HG03135 (cell line): ENCODE measurements at regions not wholly inside any gene's neighbourhood (a gene's known extent, or its start where the extent isn't known, plus 50 kb on each side); places are given as distances from the start of the nearest gene placed in this dataset.

Source experiments
- ATAC-seq: cut with Tn5 transposase; IDR thresholded peaks from one replicate; pipeline ENCODE4 v1.9.1; 2021; ENCODE audit warnings: mild to moderate bottlenecking, moderate library complexity; ENCODE audit not compliant: unreplicated experiment

- ATAC-seq = no peak
Measured at GRCh38 chr1:218670875-218671274, 325.7 kb downstream of the TGFB2 start.

GRCh38 chr1:218671573-218671972 is 326.4 kb downstream of the TGFB2 start:
- ATAC-seq = no peak

- ATAC-seq = no peak
Measured at GRCh38 chr1:218673170-218673569, 328.0 kb downstream of the TGFB2 start.

- ATAC-seq = no peak
Measured at GRCh38 chr1:218674280-218674773, 329.2 kb downstream of the TGFB2 start.

- ATAC-seq = no peak
Measured at GRCh38 chr1:218677026-218677425, 331.9 kb downstream of the TGFB2 start.

GRCh38 chr1:218679391-218679790 is 334.3 kb downstream of the TGFB2 start:
- no peak for ATAC-seq

- ATAC-seq = no peak
Measured at GRCh38 chr1:218679988-218680748, 335.0 kb downstream of the TGFB2 start.

- ATAC-seq = no peak
Measured at GRCh38 chr1:218683242-218683641, 338.1 kb downstream of the TGFB2 start.

- ATAC-seq = no peak
Measured at GRCh38 chr1:218686258-218686657, 341.1 kb downstream of the TGFB2 start.

- no peak for ATAC-seq
Measured at GRCh38 chr1:218686761-218687160, 341.6 kb downstream of the TGFB2 start.

- no peak for ATAC-seq
Measured at GRCh38 chr1:218692808-218693207, 347.7 kb downstream of the TGFB2 start.

GRCh38 chr1:218693599-218693998 is 348.5 kb downstream of the TGFB2 start:
- ATAC-seq = no peak

- ATAC-seq = no peak
Measured at GRCh38 chr1:218694085-218694484, 348.9 kb downstream of the TGFB2 start.

GRCh38 chr1:218694636-218695035 is 349.5 kb downstream of the TGFB2 start:
- no peak for ATAC-seq

- no peak for ATAC-seq
Measured at GRCh38 chr1:218695525-218695924, 350.4 kb downstream of the TGFB2 start.

GRCh38 chr1:218698141-218698540 is 353.0 kb downstream of the TGFB2 start:
- no peak for ATAC-seq

- ATAC-seq = no peak
Measured at GRCh38 chr1:218699421-218699820, 354.3 kb downstream of the TGFB2 start.

- no peak for ATAC-seq
Measured at GRCh38 chr1:218699865-218700264, 354.7 kb downstream of the TGFB2 start.

- ATAC-seq = no peak
Measured at GRCh38 chr1:218700666-218701065, 355.5 kb downstream of the TGFB2 start.

GRCh38 chr1:218701131-218701530 is 356.0 kb downstream of the TGFB2 start:
- no peak for ATAC-seq

GRCh38 chr1:218702775-218703174 is 357.6 kb downstream of the TGFB2 start:
- ATAC-seq = no peak

GRCh38 chr1:218703836-218704235 is 358.7 kb downstream of the TGFB2 start:
- no peak for ATAC-seq

- no peak for ATAC-seq
Measured at GRCh38 chr1:218705391-218705790, 360.3 kb downstream of the TGFB2 start.
